HTR-8/SVneo (cell line): ENCODE measurements at regions not wholly inside any gene's neighbourhood (a gene's known extent, or its start where the extent isn't known, plus 50 kb on each side); places are given as distances from the start of the nearest gene placed in this dataset.

Experiments
- DNase-seq: peaks from one replicate; pipeline ENCODE4 v3.0.0; 2011; ENCODE audit warnings: low spot score, mixed read lengths; ENCODE audit not compliant: insufficient read length
- FAIRE-seq: peaks from 2 replicates; lab custom pipeline; 2011; peaks lifted over from hg19 to GRCh38; lab: Jason Lieb, UNC

- DNase-seq (no peak), FAIRE-seq (no peak)
These were observed 205.7 kb upstream of the NPSR1 start for GRCh38 chr7:34452363-34452762.

GRCh38 chr7:34453150-34453549, 204.9 kb upstream of the NPSR1 start:
- DNase-seq (no peak), FAIRE-seq (no peak)

GRCh38 chr7:34454381-34454780, 203.6 kb upstream of the NPSR1 start:
- DNase-seq (no peak), FAIRE-seq (no peak)

- DNase-seq (no peak), FAIRE-seq (no peak)
These were observed 200.7 kb upstream of the NPSR1 start for GRCh38 chr7:34457329-34457728.

DNA sequence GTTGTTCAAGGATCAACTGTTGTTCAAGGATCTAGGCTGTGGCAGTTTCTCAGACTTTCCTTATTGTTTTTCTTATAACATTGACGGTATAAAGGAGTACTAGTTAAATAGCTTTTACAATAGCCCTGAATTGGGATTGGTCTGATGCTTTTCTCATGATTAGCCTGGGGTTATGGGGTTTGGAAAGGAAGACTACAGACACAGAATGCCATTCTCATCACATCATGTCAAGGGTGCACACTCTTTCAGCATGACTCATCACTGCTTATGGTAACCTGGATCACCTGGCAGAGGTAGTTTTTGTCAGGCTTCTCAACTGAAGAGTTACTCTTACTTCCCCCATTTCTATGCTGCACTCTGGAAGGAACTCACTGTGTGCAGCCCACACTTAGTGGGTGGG, 194.2 kb upstream of the NPSR1 start:
- FAIRE-seq: no peak

GRCh38 chr7:34471844-34472243, 186.2 kb upstream of the NPSR1 start:
- FAIRE-seq: no peak

More for the DNA sequence above, 194.2 kb upstream of the NPSR1 start:
- no peak for DNase-seq

DNA sequence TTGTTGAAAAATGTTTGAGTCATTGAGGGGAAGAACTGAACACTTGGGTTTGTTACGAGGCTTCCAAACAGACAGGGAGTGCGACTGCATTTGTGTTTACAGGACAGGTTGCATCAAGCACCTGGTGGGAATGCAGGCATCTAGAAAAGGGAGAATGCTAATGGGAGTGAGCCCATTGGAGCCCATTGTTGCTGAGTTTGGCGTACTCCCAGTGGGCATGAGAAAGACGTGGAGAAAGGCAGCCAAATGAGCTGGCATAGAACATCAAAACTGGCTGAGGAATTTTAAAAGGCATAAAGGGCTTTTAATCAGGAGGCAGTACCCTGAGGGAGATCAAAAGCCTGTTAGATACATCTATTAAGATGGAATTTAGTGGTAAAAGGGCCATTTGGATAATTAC, 171.6 kb upstream of the NPSR1 start:
- FAIRE-seq (no peak), DNase-seq (no peak)

More at GRCh38 chr7:34471844-34472243, 186.2 kb upstream of the NPSR1 start:
- no peak for DNase-seq

- DNase-seq (no peak), FAIRE-seq (no peak)
These were observed 170.5 kb upstream of the NPSR1 start for GRCh38 chr7:34487391-34488115.

DNA sequence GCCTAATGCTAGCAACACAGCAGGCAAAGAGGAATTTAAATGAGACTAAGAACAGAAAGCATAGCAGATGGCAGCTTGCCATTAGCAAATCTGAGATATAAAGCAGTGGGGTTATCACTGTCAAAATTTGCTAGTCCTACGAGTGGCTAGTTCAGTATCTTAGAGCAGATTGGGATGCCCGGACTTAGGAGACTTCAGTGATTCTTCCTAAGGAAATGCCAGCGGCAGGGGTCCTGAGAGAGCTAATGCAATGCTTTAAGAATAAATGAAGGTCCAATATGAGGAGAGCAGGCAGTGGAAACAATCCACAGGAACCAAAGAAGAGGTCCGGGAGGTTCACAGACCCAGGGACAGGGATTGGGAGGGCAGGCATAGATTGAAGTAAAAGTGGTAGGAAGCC, 169.3 kb upstream of the NPSR1 start:
- DNase-seq (no peak), FAIRE-seq (no peak)

DNA sequence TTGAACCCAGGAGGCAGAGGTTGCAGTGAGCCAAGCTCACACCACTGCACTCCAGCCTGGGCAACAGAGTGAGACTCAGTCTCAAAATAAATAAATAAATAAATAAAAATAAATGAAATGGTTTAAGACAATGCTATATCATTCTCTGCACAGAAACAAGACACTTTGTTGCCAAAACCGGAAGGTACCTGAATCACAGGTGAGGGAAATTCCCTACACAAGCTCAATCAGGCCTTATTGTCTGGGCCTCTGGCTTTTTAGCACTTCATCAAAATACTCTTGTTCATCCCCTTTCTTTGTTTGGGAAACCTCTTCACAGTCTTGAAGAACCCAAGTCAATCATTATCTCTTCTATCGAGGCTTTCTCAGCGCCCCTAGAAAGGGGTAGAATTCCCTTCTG, 166.1 kb upstream of the NPSR1 start:
- FAIRE-seq (no peak), DNase-seq (no peak)

GRCh38 chr7:34493752-34494151, 164.3 kb upstream of the NPSR1 start:
- DNase-seq (no peak), FAIRE-seq (no peak)

DNA sequence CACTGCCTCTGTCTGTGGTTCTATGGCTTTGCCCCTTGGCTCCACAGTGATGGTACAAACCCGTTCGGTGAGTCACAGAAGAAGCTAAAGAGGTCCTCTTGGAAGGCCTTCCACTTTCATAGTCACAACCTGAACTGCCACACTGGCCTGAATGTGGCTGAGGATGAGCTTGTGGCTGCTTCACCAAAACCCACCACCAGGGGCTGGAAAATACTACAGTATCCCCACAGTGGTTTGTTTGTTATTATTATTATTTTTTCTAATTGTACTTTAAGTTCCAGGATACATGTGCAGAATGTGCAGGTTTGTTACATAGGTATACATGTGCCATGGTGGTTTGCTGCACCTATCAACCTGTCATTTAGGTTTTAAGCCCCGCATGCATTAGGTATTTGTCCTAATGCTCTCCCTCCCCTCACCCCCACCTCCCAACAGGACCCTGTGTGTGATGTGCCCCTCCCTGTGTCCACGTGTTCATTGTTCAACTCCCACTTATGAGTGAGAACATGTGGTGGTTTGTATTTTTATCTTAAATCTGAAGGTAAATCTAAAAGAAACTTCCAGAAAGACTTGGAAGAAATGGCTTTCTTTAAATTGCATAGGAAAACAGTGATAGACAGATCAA, 160.8 kb upstream of the NPSR1 start:
- FAIRE-seq (no peak), DNase-seq (no peak)

- DNase-seq (no peak), FAIRE-seq (no peak)
These were observed 156.9 kb upstream of the NPSR1 start for GRCh38 chr7:34501156-34501555.

DNA sequence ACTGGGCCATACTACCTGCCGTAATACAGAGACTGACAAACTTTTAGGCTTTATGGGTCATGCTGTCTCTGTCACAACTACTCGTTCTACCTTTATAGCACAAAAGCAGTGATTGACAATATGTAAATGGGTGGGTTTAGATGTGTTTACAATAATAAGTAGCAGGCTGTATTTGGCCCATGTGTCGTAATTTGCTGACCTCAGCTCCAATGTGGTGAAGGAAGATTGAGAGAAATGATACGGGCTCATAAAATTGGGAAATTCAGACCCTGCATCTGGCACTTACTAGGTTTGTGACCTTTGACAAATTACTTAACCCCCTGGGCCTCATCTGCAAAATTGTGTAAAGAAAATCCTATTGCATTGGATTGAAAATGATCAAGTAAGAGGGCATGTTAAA, 150.8 kb upstream of the NPSR1 start:
- FAIRE-seq (no peak), DNase-seq (no peak)

DNA sequence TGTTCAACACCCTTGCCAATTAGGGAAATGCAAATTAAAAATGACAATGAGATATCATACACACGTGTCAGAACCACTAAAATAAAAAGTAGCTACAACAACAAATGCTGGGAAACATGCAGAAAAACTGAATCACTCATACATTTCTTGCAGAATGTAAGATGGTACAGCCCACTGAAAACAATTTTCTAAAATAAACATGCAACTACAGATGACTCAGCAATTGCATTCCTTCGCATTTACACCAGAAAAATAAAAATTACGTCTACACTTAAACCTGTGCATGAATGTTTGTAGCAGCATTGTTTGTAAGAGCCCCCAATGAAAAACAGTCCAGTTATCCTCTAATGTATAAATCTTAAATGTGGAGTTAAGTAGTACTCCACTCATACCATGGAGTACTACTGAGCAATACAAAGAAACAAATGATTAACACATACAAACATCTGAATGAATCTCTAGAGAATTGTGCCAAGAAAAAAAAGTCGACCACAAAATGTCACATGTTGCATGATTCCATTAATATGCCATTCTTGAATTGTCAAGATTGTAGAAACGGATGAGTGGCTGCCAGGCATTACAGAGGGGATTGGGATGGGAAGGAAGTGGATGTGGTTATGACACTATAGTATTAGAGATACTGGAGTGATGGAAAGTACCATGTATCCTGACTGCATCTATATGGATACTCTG, 134.6 kb upstream of the NPSR1 start:
- DNase-seq: no peak
- no peak for FAIRE-seq

DNA sequence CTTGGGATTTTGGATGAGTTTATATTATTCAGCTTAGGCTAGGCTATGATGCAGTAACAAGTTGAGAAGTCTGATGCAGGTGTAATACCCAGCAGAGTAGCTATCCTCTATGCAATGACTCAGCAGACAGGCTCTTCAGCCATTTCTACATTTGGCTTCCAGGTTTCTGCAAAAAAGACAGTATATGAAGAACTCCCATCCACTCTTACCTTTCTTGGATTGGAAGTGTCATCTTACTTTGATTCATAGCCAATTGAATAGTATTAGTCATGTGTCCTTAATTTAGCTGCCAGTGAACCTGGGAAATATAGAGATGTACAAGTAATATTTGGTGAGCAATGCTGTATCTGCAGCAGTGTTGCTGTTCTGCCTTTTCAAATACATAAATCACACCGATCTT, 127.8 kb upstream of the NPSR1 start:
- no peak for FAIRE-seq
- no peak for DNase-seq

- no peak for DNase-seq
- no peak for FAIRE-seq
These were observed 119.0 kb upstream of the NPSR1 start for GRCh38 chr7:34539003-34539402.

GRCh38 chr7:34544621-34545020, 113.4 kb upstream of the NPSR1 start:
- DNase-seq (no peak), FAIRE-seq (no peak)

GRCh38 chr7:34550996-34551395, 107.0 kb upstream of the NPSR1 start:
- FAIRE-seq: no peak
- DNase-seq: no peak

GRCh38 chr7:34552502-34552901, 105.5 kb upstream of the NPSR1 start:
- FAIRE-seq: no peak
- no peak for DNase-seq

DNA sequence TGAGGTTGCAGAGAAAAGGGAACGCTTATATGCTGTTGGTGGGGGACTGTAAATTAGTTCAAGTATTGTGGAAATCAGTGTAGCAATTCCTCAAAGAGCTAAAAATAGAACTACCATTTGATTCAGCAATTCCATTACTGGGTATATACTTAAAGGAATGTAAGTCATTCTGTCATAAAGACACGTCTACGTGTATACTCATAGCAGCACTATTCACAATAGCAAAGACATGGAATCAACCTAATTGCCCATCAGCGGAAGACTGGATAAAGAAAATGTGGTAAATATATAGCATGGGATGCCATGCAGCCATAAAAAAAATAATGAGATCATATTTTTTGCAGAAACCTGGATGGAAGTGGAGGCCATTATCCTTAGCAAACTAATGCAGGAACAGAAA, 100.0 kb upstream of the NPSR1 start:
- no peak for FAIRE-seq
- DNase-seq: no peak
